HG03097 (cell line): ENCODE measurements at regions not wholly inside any gene's neighbourhood (a gene's known extent, or its start where the extent isn't known, plus 50 kb on each side); places are given as distances from the start of the nearest gene placed in this dataset.
"Not testable (repeated sequence)": the region's sequence is repeated elsewhere in the genome, so short reads cannot be mapped to it uniquely, and the experiment has no call there.

Source experiments
- ATAC-seq: cut with Tn5 transposase; IDR thresholded peaks from one replicate; pipeline ENCODE4 v1.9.1; 2021; ENCODE audit not compliant: unreplicated experiment, low FRiP score

- no peak for ATAC-seq
These were observed 248.4 kb upstream of the CCDC196 start for GRCh38 chr14:66237741-66238140.

GRCh38 chr14:66238969-66239368 lies 247.2 kb upstream of the CCDC196 start:
- no peak for ATAC-seq

- ATAC-seq, result no peak
These were observed 246.6 kb upstream of the CCDC196 start for GRCh38 chr14:66239589-66239988.

GRCh38 chr14:66240105-66240504 lies 246.1 kb upstream of the CCDC196 start:
- ATAC-seq, result no peak

- no peak for ATAC-seq
These were observed 244.2 kb upstream of the CCDC196 start for GRCh38 chr14:66242001-66242400.

- no peak for ATAC-seq
These were observed 241.3 kb upstream of the CCDC196 start for GRCh38 chr14:66244834-66245233.

GRCh38 chr14:66247662-66248193 lies 238.4 kb upstream of the CCDC196 start:
- no peak for ATAC-seq

- no peak for ATAC-seq
These were observed 237.9 kb upstream of the CCDC196 start for GRCh38 chr14:66248256-66248655.

GRCh38 chr14:66249544-66249943 lies 236.6 kb upstream of the CCDC196 start:
- no peak for ATAC-seq

- no peak for ATAC-seq
These were observed 232.1 kb upstream of the CCDC196 start for GRCh38 chr14:66254038-66254437.

GRCh38 chr14:66268802-66269334 lies 217.3 kb upstream of the CCDC196 start:
- ATAC-seq, result no peak

- ATAC-seq, result no peak
These were observed 213.9 kb upstream of the CCDC196 start for GRCh38 chr14:66272221-66272620.

- no peak for ATAC-seq
These were observed 212.8 kb upstream of the CCDC196 start for GRCh38 chr14:66273261-66273832.

- not testable (repeated sequence) for ATAC-seq
These were observed 207.8 kb upstream of the CCDC196 start for GRCh38 chr14:66278418-66278817.

GRCh38 chr14:66281036-66281776 lies 205.0 kb upstream of the CCDC196 start:
- no peak for ATAC-seq

GRCh38 chr14:66284346-66284745 lies 201.8 kb upstream of the CCDC196 start:
- no peak for ATAC-seq

GRCh38 chr14:66288511-66288910 lies 197.7 kb upstream of the CCDC196 start:
- ATAC-seq, result no peak

GRCh38 chr14:66291756-66292155 lies 194.4 kb upstream of the CCDC196 start:
- no peak for ATAC-seq

GRCh38 chr14:66293533-66294105 lies 192.6 kb upstream of the CCDC196 start:
- no peak for ATAC-seq

- no peak for ATAC-seq
These were observed 190.8 kb upstream of the CCDC196 start for GRCh38 chr14:66295386-66295785.

- no peak for ATAC-seq
These were observed 185.3 kb upstream of the CCDC196 start for GRCh38 chr14:66300886-66301285.

GRCh38 chr14:66306101-66306500 lies 180.1 kb upstream of the CCDC196 start:
- ATAC-seq, result no peak
